ENCODE measurements at regions not wholly inside any gene's neighbourhood (a gene's known extent, or its start where the extent isn't known, plus 50 kb on each side); places are given as distances from the start of the nearest gene placed in this dataset.
"Not testable (repeated sequence)": the region's sequence is repeated elsewhere in the genome, so short reads cannot be mapped to it uniquely, and the experiment has no call there.

DNA sequence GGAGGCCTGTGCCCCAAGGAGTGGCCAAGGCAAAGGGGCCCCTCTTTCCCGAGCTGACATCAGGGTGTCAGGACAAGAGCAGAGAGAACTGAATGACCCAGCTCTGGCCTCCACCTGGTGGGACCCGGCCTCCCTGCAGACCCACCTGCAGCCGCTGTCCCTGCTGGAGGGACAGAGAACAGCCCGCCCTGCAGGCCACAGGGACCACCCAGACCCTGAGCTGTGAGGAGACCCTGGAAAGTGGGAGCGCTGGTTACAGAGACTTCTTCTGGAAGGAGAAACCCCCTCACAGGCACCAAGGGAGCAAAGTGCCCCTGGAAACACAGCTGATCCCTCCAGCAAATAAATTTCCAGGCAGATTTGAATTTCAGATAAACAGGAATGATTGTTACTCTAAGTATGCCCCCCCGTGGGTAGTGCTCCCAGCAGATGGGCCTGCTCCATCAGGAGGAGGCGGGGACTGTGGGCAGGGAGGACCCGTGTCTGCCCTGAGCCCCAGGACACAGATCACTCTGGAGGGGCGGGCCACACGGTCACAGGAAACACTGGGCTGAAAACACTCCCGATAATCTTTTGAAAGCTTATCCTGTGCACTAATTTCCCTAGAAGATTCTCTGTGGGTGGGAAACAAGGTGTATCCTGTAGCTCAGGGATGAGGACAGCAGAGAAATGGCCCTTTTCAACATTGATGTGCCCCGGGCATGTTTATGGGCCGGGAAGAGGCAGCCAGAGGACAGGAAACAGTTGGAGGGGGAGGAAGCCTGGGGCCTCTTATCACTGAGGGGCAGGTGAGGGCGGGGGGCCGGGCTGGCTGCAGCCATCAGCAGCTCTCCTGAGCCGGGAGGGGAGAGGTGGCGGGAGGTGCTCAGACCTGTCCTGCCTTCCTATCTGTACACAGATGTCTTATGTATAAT lies 276.0 kb downstream of the ADGRD1 start:
- H4K20me1 ChIP-seq: no peaks in the 10 kb centered on the region
- H3K27ac ChIP-seq: peak overlapping the region; percentile 86
- peak overlapping the region; percentile 51; the same call in 1 of the 2 replicates for H3K4me3 ChIP-seq
- H3K9ac ChIP-seq: peak overlapping the region; percentile 69
- TF ChIP-seq Cebpa-rat (IDR thresholded peaks at IDR 0.05): no peak
- peak overlapping the region; percentile 85 for H3K4me2 ChIP-seq
- no peaks in the 10 kb centered on the region for H3K27me3 ChIP-seq
- H3K36me3 ChIP-seq: no peaks in the 10 kb centered on the region
- peaks cover 75% of the 10 kb centered on the region for H3K4me1 ChIP-seq
- peaks cover 20% of the 10 kb centered on the region for H3K9me3 ChIP-seq

- no peaks in the 10 kb centered on the region for H3K36me3 ChIP-seq
- H4K20me1 ChIP-seq: no peaks in the 10 kb centered on the region
- H3K27me3 ChIP-seq: no peaks in the 10 kb centered on the region
- no peak for TF ChIP-seq Cebpa-rat (IDR thresholded peaks at IDR 0.05)
- peak overlapping the region; percentile 86 for H3K27ac ChIP-seq
- H3K9ac ChIP-seq: peak overlapping the region; percentile 69
- H3K4me1 ChIP-seq: peaks cover 75% of the 10 kb centered on the region
- peak overlapping the region; percentile 85 for H3K4me2 ChIP-seq
- no peak overlapping the region for H3K4me3 ChIP-seq
- peaks cover 20% of the 10 kb centered on the region for H3K9me3 ChIP-seq
These were observed 276.8 kb downstream of the ADGRD1 start for GRCh38 chr12:131230340-131231031.

GRCh38 chr12:131231032-131231980 lies 277.6 kb downstream of the ADGRD1 start:
- Histone ChIP-seq H3K9me3 (peaks cover 20% of the 10 kb centered on the region), H3K4me1 (peaks cover 79% of the 10 kb centered on the region), H3K27me3 (no peaks in the 10 kb centered on the region), H4K20me1 (no peaks in the 10 kb centered on the region), H3K4me3 (no peak overlapping the region), H3K27ac (peak overlapping the region; percentile 62), H3K36me3 (no peaks in the 10 kb centered on the region), H3K9ac (peak overlapping the region; percentile 30; the same call in 1 of the 2 replicates), H3K4me2 (peak overlapping the region; percentile 85)
- TF ChIP-seq Cebpa-rat (IDR thresholded peaks at IDR 0.05): no peak

GRCh38 chr12:131232036-131232435 lies 278.3 kb downstream of the ADGRD1 start:
- H3K36me3 ChIP-seq: no peaks in the 10 kb centered on the region
- TF ChIP-seq Cebpa-rat (IDR thresholded peaks at IDR 0.05): no peak
- peaks cover 20% of the 10 kb centered on the region for H3K9me3 ChIP-seq
- no peak overlapping the region for H3K9ac ChIP-seq
- peaks cover 74% of the 10 kb centered on the region for H3K4me1 ChIP-seq
- peak overlapping the region; percentile 85 for H3K4me2 ChIP-seq
- no peaks in the 10 kb centered on the region for H4K20me1 ChIP-seq
- peak overlapping the region; percentile 62; the same call in 1 of the 2 replicates for H3K27ac ChIP-seq
- no peaks in the 10 kb centered on the region for H3K27me3 ChIP-seq
- H3K4me3 ChIP-seq: no peak overlapping the region

DNA sequence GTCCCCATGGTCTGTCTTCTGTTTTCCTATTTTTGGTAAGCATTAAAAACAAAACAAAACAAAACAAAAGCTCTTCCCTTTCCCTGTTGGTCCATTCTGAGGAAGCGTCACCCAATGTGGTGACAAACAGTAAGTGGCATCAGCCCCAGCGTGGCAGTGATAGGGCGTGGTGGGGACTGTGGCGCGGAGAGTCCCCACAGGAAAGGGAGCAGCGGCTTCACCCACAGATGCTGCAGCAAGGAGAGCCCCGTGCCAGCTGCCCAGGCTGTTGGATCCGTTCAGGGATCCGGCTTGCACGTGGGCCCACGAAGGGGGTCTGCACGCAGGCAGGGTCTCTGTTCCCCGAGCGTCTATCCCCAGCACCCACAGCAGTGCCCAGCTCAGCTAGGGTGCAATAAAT lies 279.2 kb downstream of the ADGRD1 start:
- H3K9ac ChIP-seq, H3K4me3 ChIP-seq, H3K36me3 ChIP-seq, H4K20me1 ChIP-seq, H3K27me3 ChIP-seq, H3K27ac ChIP-seq: not testable (repeated sequence)
- H3K9me3 ChIP-seq: peaks cover 20% of the 10 kb centered on the region
- peaks cover 67% of the 10 kb centered on the region for H3K4me1 ChIP-seq
- peak overlapping the region; percentile 11; the same call in 1 of the 2 replicates for H3K4me2 ChIP-seq

DNA sequence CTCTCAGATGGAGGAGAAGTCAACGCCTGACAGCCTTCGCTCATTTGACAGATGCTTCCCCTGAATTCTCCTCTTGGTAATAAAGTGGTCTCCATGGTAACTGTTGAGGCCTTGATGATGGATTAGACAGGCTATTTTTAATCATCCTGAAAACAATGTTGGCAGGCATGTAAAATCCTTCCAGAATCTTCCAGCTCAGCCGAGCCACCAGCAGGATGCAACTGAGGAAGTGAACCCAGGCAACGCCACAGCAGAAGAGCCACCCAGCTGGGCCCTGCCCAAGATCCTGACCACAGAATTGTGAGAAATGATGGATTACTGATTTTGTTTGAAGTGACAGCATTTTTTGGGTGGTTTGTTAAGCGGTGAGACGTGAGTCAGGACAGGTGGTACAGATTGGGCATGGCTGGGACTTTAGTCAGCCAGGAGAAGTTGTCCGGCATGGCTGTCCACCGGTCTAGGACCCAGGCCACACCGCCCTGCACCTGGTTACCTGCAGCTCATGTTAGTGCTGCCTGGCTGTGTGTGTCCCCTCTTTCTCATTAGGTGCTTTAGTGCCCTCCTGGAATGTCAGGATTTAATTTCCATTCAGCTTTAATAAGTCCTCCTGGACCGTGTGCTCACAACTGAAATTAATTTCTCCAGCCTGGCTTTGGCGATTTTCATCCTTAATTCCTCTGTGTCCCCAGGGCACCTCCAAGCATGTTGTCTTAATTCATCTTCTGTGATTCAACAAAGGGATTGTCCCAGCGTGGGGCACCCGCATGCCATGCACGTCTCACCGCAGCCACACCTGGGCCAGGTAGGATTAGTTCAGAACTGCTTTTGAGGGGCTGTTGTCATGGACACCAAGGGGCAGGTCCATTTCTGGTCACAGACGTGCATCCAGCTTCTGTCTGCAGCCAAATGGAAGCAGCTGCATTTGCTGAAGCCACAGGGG lies 280.4 kb downstream of the ADGRD1 start:
- H3K9me3 ChIP-seq: peaks cover 20% of the 10 kb centered on the region
- H3K27me3 ChIP-seq, H3K36me3 ChIP-seq, H3K4me3 ChIP-seq, H3K27ac ChIP-seq, H3K9ac ChIP-seq, H4K20me1 ChIP-seq: not testable (repeated sequence)
- peaks cover 67% of the 10 kb centered on the region for H3K4me1 ChIP-seq
- H3K4me2 ChIP-seq: peak overlapping the region; percentile 11; the same call in 1 of the 2 replicates

- H3K27ac ChIP-seq, H4K20me1 ChIP-seq, H3K36me3 ChIP-seq, H3K4me3 ChIP-seq, H3K4me2 ChIP-seq, H3K27me3 ChIP-seq, H3K9ac ChIP-seq: not testable (repeated sequence)
- peaks cover 67% of the 10 kb centered on the region for H3K4me1 ChIP-seq
- peaks cover 20% of the 10 kb centered on the region for H3K9me3 ChIP-seq
These were observed 281.1 kb downstream of the ADGRD1 start for GRCh38 chr12:131234841-131235271.

DNA sequence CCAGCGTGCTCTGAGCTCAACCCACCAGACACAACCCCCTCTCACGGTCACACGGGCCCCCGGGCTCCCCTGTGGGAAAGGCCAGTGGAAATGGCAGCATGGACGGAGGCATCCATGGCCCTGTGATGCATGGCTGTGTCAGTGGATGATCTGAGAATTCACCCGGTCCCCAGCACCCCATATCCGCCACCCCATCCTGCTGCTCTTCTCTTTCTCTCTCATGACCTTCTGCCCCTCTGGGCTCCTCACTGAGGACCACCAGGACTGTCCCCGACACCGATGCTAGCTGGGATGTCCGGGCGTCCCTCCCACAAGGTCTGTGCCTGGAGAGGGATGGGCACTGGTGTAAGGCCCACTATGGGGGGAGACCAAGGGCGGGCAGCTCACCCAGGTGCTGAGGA lies 282.2 kb downstream of the ADGRD1 start:
- Histone ChIP-seq H4K20me1 (no peaks in the 10 kb centered on the region), H3K27ac (0 out of 2 replicates have a peak overlapping the region, but pooled peaks have one; percentile 15), H3K9ac (no peak overlapping the region), H3K4me3 (no peak overlapping the region), H3K9me3 (peaks cover 21% of the 10 kb centered on the region), H3K4me1 (peaks cover 64% of the 10 kb centered on the region), H3K27me3 (no peaks in the 10 kb centered on the region), H3K36me3 (no peaks in the 10 kb centered on the region), H3K4me2 (peak overlapping the region; percentile 22; the same call in 1 of the 2 replicates)
- TF ChIP-seq Cebpa-rat (IDR thresholded peaks at IDR 0.05): no peak

All from BLaER1 (cell line).